Endothelial cell of umbilical vein (primary cell): ENCODE measurements at regions not wholly inside any gene's neighbourhood (a gene's known extent, or its start where the extent isn't known, plus 50 kb on each side); places are given as distances from the start of the nearest gene placed in this dataset.

Experiments
- BruUV-seq: library from RNA; stranded (reverse); fragments of 400-500 nt; replicated peaks from 2 replicates; lab custom pipeline; 2021; lab: Mats Ljungman, UMichigan
- CTCF ChIA-PET: fragments of 300-600, 350-600 bp; sonication (Branson Sonifier 250); formaldehyde crosslinking; loops from one replicate; lab custom pipeline; 2021; ENCODE audit warnings: antibody characterized with exemption, inconsistent platforms; lab: Charles Lee
- POLR2A ChIA-PET: fragments of 300-600, 350-600 bp; sonication (Branson Sonifier 250); formaldehyde crosslinking; loops from one replicate; lab custom pipeline; 2021; ENCODE audit warnings: antibody characterized with exemption, inconsistent platforms; lab: Charles Lee
- DNase-seq: peaks from one replicate; pipeline ENCODE4 v3.0.0-alpha.2; 2011; ENCODE audit warnings: low read depth, low spot score
- FAIRE-seq: peaks from 2 replicates; lab custom pipeline; 2011; peaks lifted over from hg19 to GRCh38; lab: Jason Lieb, UNC
- H2AFZ ChIP-seq: 2 replicates; pipeline ENCODE4 v1.6.0; 2012; ENCODE audit warnings: low read depth, low read length, control low read depth, inconsistent platforms
- H3K27ac ChIP-seq: 2 replicates; pipeline ENCODE4 v1.5.1; 2011; ENCODE audit warnings: low read depth, mild to moderate bottlenecking, control low read depth, low read length, moderate library complexity; ENCODE audit not compliant: insufficient read depth
- H3K27me3 ChIP-seq, 2 experiments: 2 replicates each; pipeline versions ENCODE4 v1.6.0 to v1.6.1; 2011; ENCODE audit warnings: low read length in 2 of 2, mixed read lengths in 1 of 2; ENCODE audit not compliant: control insufficient read depth in 2 of 2, insufficient read depth in 2 of 2
- H3K36me3 ChIP-seq, 2 experiments: 2 replicates in 1 of 2; 3 replicates in 1 of 2; pipeline ENCODE4 v1.5.1; 2011; ENCODE audit warnings: low read length in 2 of 2, mild to moderate bottlenecking in 1 of 2, moderate library complexity in 1 of 2; ENCODE audit not compliant: control insufficient read depth in 2 of 2, insufficient read depth in 2 of 2; ENCODE audit errors: extremely low read depth in 1 of 2
- H3K4me1 ChIP-seq: 3 replicates; pipeline ENCODE4 v1.5.1; 2011; ENCODE audit warnings: mild to moderate bottlenecking, low read length; ENCODE audit not compliant: control insufficient read depth, insufficient read depth; ENCODE audit errors: extremely low read depth
- H3K4me2 ChIP-seq: 2 replicates; pipeline ENCODE4 v1.6.1; 2011; ENCODE audit warnings: low read length, control low read depth, mixed read lengths; ENCODE audit not compliant: insufficient read depth
- H3K4me3 ChIP-seq, 3 experiments: fragments of 200-600 bp in 1 of 3; sonication (generic), shearing (Covaris generic) in 1 of 3; replicated peaks in 1 of 3; 2 replicates each; pipeline ENCODE4 v1.5.1; 2011 to 2016; ENCODE audit warnings: control low read depth in 3 of 3, low read length in 3 of 3, mild to moderate bottlenecking in 2 of 3, inconsistent platforms in 1 of 3, low read depth in 1 of 3, moderate library complexity in 1 of 3; ENCODE audit not compliant: insufficient read depth in 1 of 3
- H3K79me2 ChIP-seq: 2 replicates; pipeline ENCODE4 v1.6.0; 2012; ENCODE audit warnings: low read length, inconsistent platforms; ENCODE audit not compliant: control insufficient read depth, insufficient read depth
- H3K9ac ChIP-seq: replicated peaks from 2 replicates; pipeline ENCODE3; 2011; ENCODE audit warnings: low read length, control low read depth; ENCODE audit not compliant: insufficient read depth; ENCODE audit errors: extremely low read depth
- H3K9me1 ChIP-seq: replicated peaks from 3 replicates; pipeline ENCODE4 v1.6.0; 2011; ENCODE audit warnings: mild to moderate bottlenecking, low read length; ENCODE audit not compliant: control insufficient read depth, insufficient read depth; ENCODE audit errors: extremely low read depth
- H3K9me3 ChIP-seq: replicated peaks from 2 replicates; pipeline ENCODE4 v1.5.1; 2012; ENCODE audit warnings: low read length, inconsistent platforms; ENCODE audit not compliant: control insufficient read depth, insufficient read depth
- H4K20me1 ChIP-seq: replicated peaks from 2 replicates; pipeline ENCODE3; 2011; ENCODE audit warnings: mild to moderate bottlenecking, low read length; ENCODE audit not compliant: control insufficient read depth, insufficient read depth; ENCODE audit errors: extremely low read depth
- EZH2 ChIP-seq: IDR thresholded peaks from 2 replicates; pipeline ENCODE4 v1.6.1; 2012; ENCODE audit warnings: borderline replicate concordance, low read depth, mild to moderate bottlenecking, moderate library complexity, low read length, inconsistent platforms; ENCODE audit not compliant: severe bottlenecking
- FOS ChIP-seq: IDR thresholded peaks from 2 replicates; pipeline ENCODE4 v1.6.1; 2011; ENCODE audit warnings: mild to moderate bottlenecking, low read length, moderate library complexity, borderline replicate concordance; ENCODE audit not compliant: insufficient read depth
- GATA2 ChIP-seq: IDR thresholded peaks from 2 replicates; pipeline ENCODE4 v1.7.0; 2011; ENCODE audit warnings: low read depth, mild to moderate bottlenecking, moderate library complexity, mixed read lengths, low read length; ENCODE audit not compliant: insufficient read length, insufficient read depth
- JUN ChIP-seq: IDR thresholded peaks from 2 replicates; pipeline ENCODE4 v1.6.1; 2011; ENCODE audit warnings: borderline replicate concordance, low read depth; ENCODE audit not compliant: insufficient read length, insufficient read depth
- MYC ChIP-seq: IDR thresholded peaks from one replicate; pipeline ENCODE4 v1.6.1; 2011; ENCODE audit warnings: mild to moderate bottlenecking, low read depth, low read length
- POLR2A ChIP-seq: IDR thresholded peaks from 2 replicates; pipeline ENCODE4 v1.6.1; 2012; ENCODE audit warnings: low read depth, mild to moderate bottlenecking, control low read depth, low read length
- POLR2AphosphoS5 ChIP-seq: IDR thresholded peaks from 2 replicates; pipeline ENCODE4 v1.6.1; 2012; ENCODE audit warnings: low read depth, mild to moderate bottlenecking, control low read depth, low read length, moderate library complexity; ENCODE audit not compliant: insufficient read depth
- dilution Hi-C: fragments of 300-500 bp; cut with MboI; formaldehyde crosslinking; loops from one replicate; pipeline ENCODE4 v1.15.0; 2019; ENCODE audit warnings: low sequenced_read_pairs; ENCODE audit not compliant: extremely low pct_ligation_motif_present
- intact Hi-C: fragments of 100-400 bp; cut with micrococcal nuclease; formaldehyde crosslinking; loops from one replicate; pipeline ENCODE4 v1.10.0; 2022
- TF ChIP-seq, protein P1 (sequence below): IDR thresholded peaks from 2 replicates; pipeline ENCODE4 v1.6.1; 2011; ENCODE audit not compliant: insufficient read depth, insufficient read length
- TF ChIP-seq, protein P2 (sequence below), 2 donors: IDR thresholded peaks; 1 replicate in 1 of 2; 2 replicates in 1 of 2; pipeline ENCODE4 v1.5.1; 2011; ENCODE audit warnings: low read length in 2 of 2, mild to moderate bottlenecking in 2 of 2, moderate library complexity in 2 of 2, control low read depth in 1 of 2, inconsistent platforms in 1 of 2, low read depth in 1 of 2; ENCODE audit not compliant: insufficient read depth in 1 of 2; ENCODE audit errors: extremely low read depth in 1 of 2

DNA sequence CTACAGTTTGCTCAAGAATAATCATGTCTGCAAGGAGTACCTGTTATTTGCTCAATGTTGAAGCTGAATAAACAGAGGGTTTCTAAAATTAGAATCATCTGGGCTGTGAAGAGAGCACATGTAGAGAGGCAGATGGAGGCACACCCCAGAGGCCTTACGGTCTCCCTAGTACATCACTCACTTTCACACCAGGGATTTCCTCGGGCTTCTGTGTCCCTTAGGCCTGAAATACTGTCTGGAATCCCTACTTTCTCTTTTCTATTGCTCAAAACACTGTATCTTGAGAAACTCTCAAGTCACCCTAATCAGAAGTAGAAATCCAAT lies 473.7 kb upstream of the ROBO2 start:
- Histone ChIP-seq H3K4me3 (no peak overlapping the region), H3K36me3 (no peaks in the 10 kb centered on the region), H3K4me2 (no peak overlapping the region), H3K9me1 (no peaks in the 10 kb centered on the region), H3K27ac (no peak overlapping the region), H4K20me1 (no peaks in the 10 kb centered on the region), H3K4me1 (no peaks in the 10 kb centered on the region), H2AFZ (no peak overlapping the region), H3K9ac (no peak overlapping the region), H3K79me2 (no peaks in the 10 kb centered on the region), H3K9me3 (no peaks in the 10 kb centered on the region), H3K27me3 (no peaks in the 10 kb centered on the region)
- CTCF ChIA-PET = no interaction called here
- FAIRE-seq = no peak
- no TSS peak for BruUV-seq
- TF ChIP-seq POLR2A (no peak), EZH2 (no peak), GATA2 (no peak), MYC (no peak), POLR2AphosphoS5 (no peak), FOS (no peak), JUN (no peak)
- TF ChIP-seq, protein P1, sequence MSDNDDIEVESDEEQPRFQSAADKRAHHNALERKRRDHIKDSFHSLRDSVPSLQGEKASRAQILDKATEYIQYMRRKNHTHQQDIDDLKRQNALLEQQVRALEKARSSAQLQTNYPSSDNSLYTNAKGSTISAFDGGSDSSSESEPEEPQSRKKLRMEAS = no peak
- TF ChIP-seq, protein P2, sequence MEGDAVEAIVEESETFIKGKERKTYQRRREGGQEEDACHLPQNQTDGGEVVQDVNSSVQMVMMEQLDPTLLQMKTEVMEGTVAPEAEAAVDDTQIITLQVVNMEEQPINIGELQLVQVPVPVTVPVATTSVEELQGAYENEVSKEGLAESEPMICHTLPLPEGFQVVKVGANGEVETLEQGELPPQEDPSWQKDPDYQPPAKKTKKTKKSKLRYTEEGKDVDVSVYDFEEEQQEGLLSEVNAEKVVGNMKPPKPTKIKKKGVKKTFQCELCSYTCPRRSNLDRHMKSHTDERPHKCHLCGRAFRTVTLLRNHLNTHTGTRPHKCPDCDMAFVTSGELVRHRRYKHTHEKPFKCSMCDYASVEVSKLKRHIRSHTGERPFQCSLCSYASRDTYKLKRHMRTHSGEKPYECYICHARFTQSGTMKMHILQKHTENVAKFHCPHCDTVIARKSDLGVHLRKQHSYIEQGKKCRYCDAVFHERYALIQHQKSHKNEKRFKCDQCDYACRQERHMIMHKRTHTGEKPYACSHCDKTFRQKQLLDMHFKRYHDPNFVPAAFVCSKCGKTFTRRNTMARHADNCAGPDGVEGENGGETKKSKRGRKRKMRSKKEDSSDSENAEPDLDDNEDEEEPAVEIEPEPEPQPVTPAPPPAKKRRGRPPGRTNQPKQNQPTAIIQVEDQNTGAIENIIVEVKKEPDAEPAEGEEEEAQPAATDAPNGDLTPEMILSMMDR (IDR thresholded peaks at IDR 0.05; ENCODE audit: extremely low read depth in 1 of 2, insufficient read depth in 1 of 2, low read depth in 1 of 2, low read length in 2 of 2) = no peak
- DNase-seq = no peak
- intact Hi-C loops (no loop called here), dilution Hi-C loops (no loop called here)
- POLR2A ChIA-PET = no interaction called here
